Lower lobe of right lung (tissue), 2 donors: ENCODE measurements at regions not wholly inside any gene's neighbourhood (a gene's known extent, or its start where the extent isn't known, plus 50 kb on each side); places are given as distances from the start of the nearest gene placed in this dataset.

Source experiments
- ATAC-seq, 2 donors: fragments of 200-7000 bp; cut with Tn5 transposase; one replicate each; pipeline ENCODE4 v1.9.1; 2020 to 2022; ENCODE audit warnings: mild to moderate bottlenecking in 2 of 2, moderate library complexity in 2 of 2
- DNase-seq: peaks from one replicate; pipeline ENCODE4 v3.0.0-alpha.2; 2020
- H3K27ac ChIP-seq: fragments of 200-600 bp; one replicate; pipeline ENCODE4 v1.8.0; 2022
- H3K27me3 ChIP-seq: fragments of 200-600 bp; one replicate; pipeline ENCODE4 v1.8.0; 2022; ENCODE audit warnings: low read depth
- H3K36me3 ChIP-seq: fragments of 200-600 bp; one replicate; pipeline ENCODE4 v1.8.0; 2022; ENCODE audit warnings: mild to moderate bottlenecking
- H3K4me1 ChIP-seq: fragments of 200-600 bp; one replicate; pipeline ENCODE4 v1.8.0; 2022
- H3K4me3 ChIP-seq: fragments of 200-600 bp; one replicate; pipeline ENCODE4 v1.8.0; 2022; ENCODE audit warnings: mild to moderate bottlenecking
- H3K9me3 ChIP-seq: fragments of 200-600 bp; one replicate; pipeline ENCODE4 v1.8.0; 2022
- intact Hi-C: fragments of 100-400 bp; cut with DNase I; formaldehyde crosslinking; loops from one replicate; pipeline ENCODE4 v1.11.0; 2022
- TF ChIP-seq, protein P1 (sequence below): fragments of 200-600 bp; IDR thresholded peaks from one replicate; pipeline ENCODE4 v1.8.0; 2022; ENCODE audit warnings: antibody characterized with exemption, mild to moderate bottlenecking
- donor health status: DM: no; HTN: yes; CAD: no; lungs with severe emphysema.

DNA sequence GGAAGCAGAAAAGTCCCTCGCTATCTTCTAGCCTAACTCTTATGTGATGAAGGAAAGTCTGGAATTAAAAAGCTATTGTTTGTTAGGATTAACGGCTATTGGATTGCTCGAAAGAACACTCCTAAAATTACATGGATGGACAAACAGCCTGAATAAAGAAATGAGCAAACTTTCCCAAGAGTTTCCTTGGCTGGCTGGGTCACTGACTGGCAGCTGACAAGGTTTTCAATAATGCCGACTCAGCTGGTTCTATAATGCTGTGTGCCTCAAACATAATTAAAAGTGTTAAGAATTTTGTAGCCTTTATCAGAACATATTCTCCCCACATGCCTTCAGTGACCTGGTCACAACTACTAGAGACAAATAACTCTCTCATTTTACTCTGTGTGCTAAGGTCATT is 142.9 kb upstream of the ADAMTS9 start:
- DNase-seq (no peak), ATAC-seq (peak in 1 of 2 donors; percentile 28)
- Histone ChIP-seq H3K27me3 (no peaks in the 10 kb centered on the region), H3K4me1 (peaks cover 3% of the 10 kb centered on the region), H3K27ac (no peak overlapping the region), H3K9me3 (no peaks in the 10 kb centered on the region), H3K36me3 (no peaks in the 10 kb centered on the region), H3K4me3 (no peak overlapping the region)
- TF ChIP-seq, protein P1, sequence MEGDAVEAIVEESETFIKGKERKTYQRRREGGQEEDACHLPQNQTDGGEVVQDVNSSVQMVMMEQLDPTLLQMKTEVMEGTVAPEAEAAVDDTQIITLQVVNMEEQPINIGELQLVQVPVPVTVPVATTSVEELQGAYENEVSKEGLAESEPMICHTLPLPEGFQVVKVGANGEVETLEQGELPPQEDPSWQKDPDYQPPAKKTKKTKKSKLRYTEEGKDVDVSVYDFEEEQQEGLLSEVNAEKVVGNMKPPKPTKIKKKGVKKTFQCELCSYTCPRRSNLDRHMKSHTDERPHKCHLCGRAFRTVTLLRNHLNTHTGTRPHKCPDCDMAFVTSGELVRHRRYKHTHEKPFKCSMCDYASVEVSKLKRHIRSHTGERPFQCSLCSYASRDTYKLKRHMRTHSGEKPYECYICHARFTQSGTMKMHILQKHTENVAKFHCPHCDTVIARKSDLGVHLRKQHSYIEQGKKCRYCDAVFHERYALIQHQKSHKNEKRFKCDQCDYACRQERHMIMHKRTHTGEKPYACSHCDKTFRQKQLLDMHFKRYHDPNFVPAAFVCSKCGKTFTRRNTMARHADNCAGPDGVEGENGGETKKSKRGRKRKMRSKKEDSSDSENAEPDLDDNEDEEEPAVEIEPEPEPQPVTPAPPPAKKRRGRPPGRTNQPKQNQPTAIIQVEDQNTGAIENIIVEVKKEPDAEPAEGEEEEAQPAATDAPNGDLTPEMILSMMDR, result no peak
- intact Hi-C loops, result no loop called here

GRCh38 chr3:64829331-64829730 is 141.5 kb upstream of the ADAMTS9 start:
- Histone ChIP-seq H3K27me3 (no peaks in the 10 kb centered on the region), H3K4me3 (no peak overlapping the region), H3K36me3 (no peaks in the 10 kb centered on the region), H3K27ac (no peak overlapping the region), H3K4me1 (peaks cover 12% of the 10 kb centered on the region), H3K9me3 (no peaks in the 10 kb centered on the region)
- ATAC-seq (no peak), DNase-seq (no peak)
- intact Hi-C loops, result no loop called here
- TF ChIP-seq, protein P1, result no peak

- intact Hi-C loops, result no loop called here
Measured at GRCh38 chr3:64828276-64828675, 140.5 kb upstream of the ADAMTS9 start.

GRCh38 chr3:64827431-64827830 is 139.6 kb upstream of the ADAMTS9 start:
- Histone ChIP-seq H3K27ac (no peak overlapping the region), H3K27me3 (no peaks in the 10 kb centered on the region), H3K4me1 (peaks cover 20% of the 10 kb centered on the region), H3K36me3 (no peaks in the 10 kb centered on the region), H3K4me3 (no peak overlapping the region), H3K9me3 (no peaks in the 10 kb centered on the region)
- intact Hi-C loops, result no loop called here
- TF ChIP-seq, protein P1, result no peak
- ATAC-seq (no peak), DNase-seq (no peak)

More at GRCh38 chr3:64828276-64828675, 140.5 kb upstream of the ADAMTS9 start:
- H3K4me1 ChIP-seq, result peaks cover 20% of the 10 kb centered on the region
- no peak overlapping the region for H3K4me3 ChIP-seq
- no peak for ATAC-seq
- no peaks in the 10 kb centered on the region for H3K9me3 ChIP-seq
- no peak for DNase-seq
- H3K36me3 ChIP-seq, result no peaks in the 10 kb centered on the region
- H3K27me3 ChIP-seq, result no peaks in the 10 kb centered on the region
- TF ChIP-seq, protein P1, result no peak
- no peak overlapping the region for H3K27ac ChIP-seq

DNA sequence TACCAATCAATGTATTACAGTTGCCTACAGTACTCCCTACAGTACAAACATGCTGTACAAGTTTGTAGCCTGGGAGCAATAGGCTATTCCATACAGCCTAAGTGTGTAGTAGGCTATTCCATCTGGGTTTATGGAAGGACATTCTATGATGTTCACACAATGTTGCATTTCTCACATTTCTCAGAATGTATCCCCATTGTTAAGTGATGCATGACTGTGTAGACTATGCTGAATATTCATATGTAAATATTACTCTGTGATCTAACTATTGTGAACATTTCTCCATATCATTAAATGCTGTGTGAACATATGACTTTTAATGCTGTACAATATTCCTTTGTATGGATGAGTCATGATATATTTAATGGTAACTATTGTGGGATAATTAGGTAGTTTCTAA is 139.2 kb upstream of the ADAMTS9 start:
- Histone ChIP-seq H3K27ac (no peak overlapping the region), H3K27me3 (no peaks in the 10 kb centered on the region), H3K4me1 (peaks cover 20% of the 10 kb centered on the region), H3K4me3 (no peak overlapping the region), H3K9me3 (no peaks in the 10 kb centered on the region), H3K36me3 (no peaks in the 10 kb centered on the region)
- intact Hi-C loops, result no loop called here
- DNase-seq (no peak), ATAC-seq (no peak)
- TF ChIP-seq, protein P1, result no peak
